ENCODE measurements at regions not wholly inside any gene's neighbourhood (a gene's known extent, or its start where the extent isn't known, plus 50 kb on each side); places are given as distances from the start of the nearest gene placed in this dataset.

- TF ChIP-seq POLR2AphosphoS5 (IDR thresholded peaks at IDR 0.05; ENCODE audit: low read depth, low read length) (no peak), TAF1 (IDR thresholded peaks at IDR 0.05; ENCODE audit: low read depth, low read length) (no peak), POLR2A (IDR thresholded peaks at IDR 0.05; ENCODE audit: low read depth, low read length) (no peak)
Observed at GRCh38 chr14:101259748-101260147, 301.5 kb upstream of the DIO3 start.
